ENCODE measurements at regions not wholly inside any gene's neighbourhood (a gene's known extent, or its start where the extent isn't known, plus 50 kb on each side); places are given as distances from the start of the nearest gene placed in this dataset.

DNA sequence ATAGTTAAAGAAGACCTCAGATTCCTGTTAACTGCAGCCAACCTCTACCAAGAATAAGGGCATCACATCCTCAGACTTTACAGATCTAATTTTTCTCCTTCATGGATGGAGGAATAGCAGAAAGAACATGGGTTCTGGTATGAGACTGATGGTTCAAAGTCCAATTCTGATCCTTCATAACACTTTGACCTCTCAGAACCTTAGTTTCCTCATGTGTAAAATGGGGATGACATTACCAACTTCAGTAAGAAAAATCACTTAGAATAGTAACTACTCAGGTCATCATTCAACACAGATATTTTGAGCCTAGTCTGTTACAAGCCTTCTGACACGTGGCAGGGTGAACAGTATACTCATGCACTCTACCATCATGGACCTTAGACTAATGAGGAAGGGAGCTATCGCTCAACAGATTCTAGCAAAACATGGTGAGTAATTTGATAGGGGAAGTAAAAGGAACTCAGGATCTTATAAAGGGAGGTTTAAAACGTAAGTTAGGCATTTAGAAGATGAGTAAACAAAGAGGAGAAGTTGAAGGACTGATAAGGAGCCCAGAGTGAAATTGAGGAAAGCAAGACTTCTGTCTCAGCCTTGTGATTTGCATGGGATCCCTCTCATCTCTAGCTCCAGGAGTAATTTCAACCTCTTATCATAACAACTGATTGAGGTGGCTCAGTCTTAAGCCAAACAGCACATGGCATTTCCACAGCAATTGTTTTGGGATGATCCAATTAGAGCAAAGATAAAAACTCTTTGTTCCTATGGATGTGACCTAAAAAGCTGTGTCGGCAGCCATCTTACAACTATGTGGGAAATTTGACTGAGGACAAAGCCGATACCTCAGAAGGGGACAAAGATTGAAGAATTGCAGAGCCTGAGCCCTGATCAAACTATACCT lies 69.2 kb upstream of the TCF7L2 start:
- TF ChIP-seq ZNF416 (tag by site-specific recombination; IDR thresholded peaks at IDR 0.05) (no peak), ZNF549 (tag by site-specific recombination; IDR thresholded peaks at IDR 0.05) (no peak), REST (tag by site-specific recombination; IDR thresholded peaks at IDR 0.05) (no peak), ZNF274 (IDR thresholded peaks at IDR 0.05; ENCODE audit: low read length) (no peak), ZNF274 (tag by site-specific recombination; IDR thresholded peaks at IDR 0.05; ENCODE audit: borderline replicate concordance) (no peak), ZNF292 (tag by site-specific recombination; IDR thresholded peaks at IDR 0.05; ENCODE audit: borderline replicate concordance, low read depth) (no peak), ZBTB26 (tag by site-specific recombination; optimal IDR thresholded peaks at IDR 0.05) (no peak), ZNF114 (tag by site-specific recombination; IDR thresholded peaks at IDR 0.05) (no peak)
- TF ChIP-seq, protein P1, sequence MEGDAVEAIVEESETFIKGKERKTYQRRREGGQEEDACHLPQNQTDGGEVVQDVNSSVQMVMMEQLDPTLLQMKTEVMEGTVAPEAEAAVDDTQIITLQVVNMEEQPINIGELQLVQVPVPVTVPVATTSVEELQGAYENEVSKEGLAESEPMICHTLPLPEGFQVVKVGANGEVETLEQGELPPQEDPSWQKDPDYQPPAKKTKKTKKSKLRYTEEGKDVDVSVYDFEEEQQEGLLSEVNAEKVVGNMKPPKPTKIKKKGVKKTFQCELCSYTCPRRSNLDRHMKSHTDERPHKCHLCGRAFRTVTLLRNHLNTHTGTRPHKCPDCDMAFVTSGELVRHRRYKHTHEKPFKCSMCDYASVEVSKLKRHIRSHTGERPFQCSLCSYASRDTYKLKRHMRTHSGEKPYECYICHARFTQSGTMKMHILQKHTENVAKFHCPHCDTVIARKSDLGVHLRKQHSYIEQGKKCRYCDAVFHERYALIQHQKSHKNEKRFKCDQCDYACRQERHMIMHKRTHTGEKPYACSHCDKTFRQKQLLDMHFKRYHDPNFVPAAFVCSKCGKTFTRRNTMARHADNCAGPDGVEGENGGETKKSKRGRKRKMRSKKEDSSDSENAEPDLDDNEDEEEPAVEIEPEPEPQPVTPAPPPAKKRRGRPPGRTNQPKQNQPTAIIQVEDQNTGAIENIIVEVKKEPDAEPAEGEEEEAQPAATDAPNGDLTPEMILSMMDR (tag by site-specific recombination; IDR thresholded peaks at IDR 0.05): no peak
